H1 (cell line): ENCODE measurements at regions not wholly inside any gene's neighbourhood (a gene's known extent, or its start where the extent isn't known, plus 50 kb on each side); places are given as distances from the start of the nearest gene placed in this dataset.

Experiments
- CTCF ChIP-seq, 3 experiments: IDR thresholded peaks; 1 replicate in 2 of 3; 2 replicates in 1 of 3; pipeline versions ENCODE4 v1.5.1 to v1.6.1; 2011; ENCODE audit warnings: low read length in 3 of 3, mild to moderate bottlenecking in 3 of 3, inconsistent platforms in 2 of 3, low read depth in 1 of 3, moderate library complexity in 1 of 3; ENCODE audit not compliant: insufficient read depth in 1 of 3; ENCODE audit errors: control extremely low read depth in 1 of 3
- EGR1 ChIP-seq: IDR thresholded peaks from 2 replicates; pipeline ENCODE4 v1.6.1; 2011; ENCODE audit warnings: low read depth, low read length, borderline replicate concordance
- FOSL1 ChIP-seq: IDR thresholded peaks from 2 replicates; pipeline ENCODE4 v1.6.1; 2011; ENCODE audit warnings: mild to moderate bottlenecking, low read depth, low read length, moderate library complexity; ENCODE audit not compliant: insufficient read depth
- POLR2A ChIP-seq, 2 experiments: IDR thresholded peaks; 1 replicate in 1 of 2; 2 replicates in 1 of 2; pipeline ENCODE4 v1.6.1; 2011; ENCODE audit warnings: low read depth in 2 of 2, low read length in 2 of 2, mild to moderate bottlenecking in 2 of 2; ENCODE audit errors: control extremely low read depth in 1 of 2
- SUZ12 ChIP-seq: fragments of 200-600 bp; sonication (generic); IDR thresholded peaks from 2 replicates; pipeline ENCODE4 v1.6.1; 2012; ENCODE audit warnings: mild to moderate bottlenecking, inconsistent platforms, low read length, moderate library complexity, mixed read lengths
- TAF1 ChIP-seq: IDR thresholded peaks from 2 replicates; pipeline ENCODE4 v1.6.1; 2011; ENCODE audit warnings: mild to moderate bottlenecking, low read depth, low read length
- TCF12 ChIP-seq: IDR thresholded peaks from 2 replicates; pipeline ENCODE4 v1.6.1; 2011; ENCODE audit warnings: low read depth, mild to moderate bottlenecking, low read length

GRCh38 chr1:4407851-4408250 lies 246.6 kb upstream of the AJAP1 start:
- TF ChIP-seq EGR1 = no peak
- TF ChIP-seq FOSL1 = no peak
- TF ChIP-seq CTCF (IDR thresholded peaks at IDR 0.05; ENCODE audit: control extremely low read depth in 1 of 3, insufficient read depth in 1 of 3, low read depth in 1 of 3, low read length in 3 of 3) = no peak
- no peak for TF ChIP-seq SUZ12
- TF ChIP-seq POLR2A (IDR thresholded peaks at IDR 0.05; ENCODE audit: control extremely low read depth in 1 of 2, low read depth in 2 of 2, low read length in 2 of 2) = no peak
- no peak for TF ChIP-seq TCF12
- no peak for TF ChIP-seq TAF1
